ENCODE measurements at regions not wholly inside any gene's neighbourhood (a gene's known extent, or its start where the extent isn't known, plus 50 kb on each side); places are given as distances from the start of the nearest gene placed in this dataset.

DNA sequence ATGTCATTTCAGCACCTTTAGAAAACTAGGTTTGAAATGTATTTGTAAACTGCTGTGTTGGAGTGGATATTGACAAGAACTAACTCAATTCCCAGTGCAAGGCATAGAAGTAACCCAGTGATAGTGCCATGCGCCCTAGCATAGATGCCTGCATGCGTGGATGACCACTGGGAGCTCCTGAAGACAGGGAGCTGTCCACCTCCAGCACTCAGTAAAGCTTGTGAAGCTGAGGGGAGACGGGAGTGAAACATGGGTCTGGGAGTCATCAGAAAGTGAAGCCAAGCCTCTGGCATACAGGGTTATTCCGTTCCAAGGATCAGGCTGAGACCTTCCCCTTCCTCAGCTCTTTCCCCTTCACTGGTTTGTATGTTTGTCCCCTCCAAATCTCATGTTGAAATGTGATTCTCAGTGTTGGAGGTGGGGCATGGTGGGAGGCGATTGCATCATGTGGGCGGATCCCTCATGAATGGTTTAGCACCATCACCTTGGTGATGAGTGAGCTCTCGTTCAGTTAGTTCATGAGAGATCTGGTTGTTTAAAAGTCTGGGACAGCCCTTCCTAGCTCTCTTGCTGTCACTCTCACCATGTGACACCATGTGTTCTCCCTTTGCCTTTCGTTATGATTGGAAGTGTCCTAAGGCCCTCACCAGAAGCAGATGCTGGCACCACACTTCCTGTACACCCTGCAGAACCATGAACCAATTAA lies 146.5 kb upstream of the FERMT1 start:
- Histone ChIP-seq H3K27me3 (ENCODE audit: insufficient read depth) (no peaks in the 10 kb centered on the region), H3K9ac (no peak overlapping the region), H3K36me3 (replicated peaks in 1 of 2; ENCODE audit: control insufficient read depth in 1 of 2, insufficient read depth in 2 of 2, low read length in 1 of 2) (no peaks in the 10 kb centered on the region), H4K20me1 (ENCODE audit: insufficient read depth) (no peaks in the 10 kb centered on the region), H2AFZ (ENCODE audit: low read depth) (no peak overlapping the region), H3F3A (replicated peaks; ENCODE audit: insufficient read depth) (no peaks in the 10 kb centered on the region), H3K4me2 (no peak overlapping the region), H3K9me2 (no peaks in the 10 kb centered on the region), H3K9me3 (no peaks in the 10 kb centered on the region), H3K27ac (ENCODE audit: low read depth in 2 of 2, low read length in 1 of 2) (no peak overlapping the region), H3K79me2 (ENCODE audit: insufficient read depth) (no peaks in the 10 kb centered on the region), H3K4me3 (ENCODE audit: low read depth in 2 of 2, low read length in 1 of 2) (no peak overlapping the region), H3K4me1 (ENCODE audit: control insufficient read depth in 1 of 2, insufficient read depth in 2 of 2, low read depth in 1 of 2, low read length in 1 of 2) (no peaks in the 10 kb centered on the region)
- TF ChIP-seq POLR2AphosphoS5 (IDR thresholded peaks at IDR 0.05; ENCODE audit: low read depth, low read length), result no peak
- TF ChIP-seq MXI1 (IDR thresholded peaks at IDR 0.05; ENCODE audit: low read depth, low read length), result no peak
- TF ChIP-seq, protein P1, sequence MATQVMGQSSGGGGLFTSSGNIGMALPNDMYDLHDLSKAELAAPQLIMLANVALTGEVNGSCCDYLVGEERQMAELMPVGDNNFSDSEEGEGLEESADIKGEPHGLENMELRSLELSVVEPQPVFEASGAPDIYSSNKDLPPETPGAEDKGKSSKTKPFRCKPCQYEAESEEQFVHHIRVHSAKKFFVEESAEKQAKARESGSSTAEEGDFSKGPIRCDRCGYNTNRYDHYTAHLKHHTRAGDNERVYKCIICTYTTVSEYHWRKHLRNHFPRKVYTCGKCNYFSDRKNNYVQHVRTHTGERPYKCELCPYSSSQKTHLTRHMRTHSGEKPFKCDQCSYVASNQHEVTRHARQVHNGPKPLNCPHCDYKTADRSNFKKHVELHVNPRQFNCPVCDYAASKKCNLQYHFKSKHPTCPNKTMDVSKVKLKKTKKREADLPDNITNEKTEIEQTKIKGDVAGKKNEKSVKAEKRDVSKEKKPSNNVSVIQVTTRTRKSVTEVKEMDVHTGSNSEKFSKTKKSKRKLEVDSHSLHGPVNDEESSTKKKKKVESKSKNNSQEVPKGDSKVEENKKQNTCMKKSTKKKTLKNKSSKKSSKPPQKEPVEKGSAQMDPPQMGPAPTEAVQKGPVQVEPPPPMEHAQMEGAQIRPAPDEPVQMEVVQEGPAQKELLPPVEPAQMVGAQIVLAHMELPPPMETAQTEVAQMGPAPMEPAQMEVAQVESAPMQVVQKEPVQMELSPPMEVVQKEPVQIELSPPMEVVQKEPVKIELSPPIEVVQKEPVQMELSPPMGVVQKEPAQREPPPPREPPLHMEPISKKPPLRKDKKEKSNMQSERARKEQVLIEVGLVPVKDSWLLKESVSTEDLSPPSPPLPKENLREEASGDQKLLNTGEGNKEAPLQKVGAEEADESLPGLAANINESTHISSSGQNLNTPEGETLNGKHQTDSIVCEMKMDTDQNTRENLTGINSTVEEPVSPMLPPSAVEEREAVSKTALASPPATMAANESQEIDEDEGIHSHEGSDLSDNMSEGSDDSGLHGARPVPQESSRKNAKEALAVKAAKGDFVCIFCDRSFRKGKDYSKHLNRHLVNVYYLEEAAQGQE (IDR thresholded peaks at IDR 0.05; ENCODE audit: low read depth, low read length), result 0 out of 2 replicates have a peak, but pooled peaks have one; percentile 47
- TF ChIP-seq, protein P2, sequence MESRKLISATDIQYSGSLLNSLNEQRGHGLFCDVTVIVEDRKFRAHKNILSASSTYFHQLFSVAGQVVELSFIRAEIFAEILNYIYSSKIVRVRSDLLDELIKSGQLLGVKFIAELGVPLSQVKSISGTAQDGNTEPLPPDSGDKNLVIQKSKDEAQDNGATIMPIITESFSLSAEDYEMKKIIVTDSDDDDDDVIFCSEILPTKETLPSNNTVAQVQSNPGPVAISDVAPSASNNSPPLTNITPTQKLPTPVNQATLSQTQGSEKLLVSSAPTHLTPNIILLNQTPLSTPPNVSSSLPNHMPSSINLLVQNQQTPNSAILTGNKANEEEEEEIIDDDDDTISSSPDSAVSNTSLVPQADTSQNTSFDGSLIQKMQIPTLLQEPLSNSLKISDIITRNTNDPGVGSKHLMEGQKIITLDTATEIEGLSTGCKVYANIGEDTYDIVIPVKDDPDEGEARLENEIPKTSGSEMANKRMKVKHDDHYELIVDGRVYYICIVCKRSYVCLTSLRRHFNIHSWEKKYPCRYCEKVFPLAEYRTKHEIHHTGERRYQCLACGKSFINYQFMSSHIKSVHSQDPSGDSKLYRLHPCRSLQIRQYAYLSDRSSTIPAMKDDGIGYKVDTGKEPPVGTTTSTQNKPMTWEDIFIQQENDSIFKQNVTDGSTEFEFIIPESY (IDR thresholded peaks at IDR 0.05; ENCODE audit: borderline replicate concordance, low read depth), result no peak
- CTCF ChIA-PET, result interaction anchor here (1.0 kb wide), 1 partner anchor 19 kb away, joined by 3 read pairs; no protein-coding TSS in a partner anchor
- 14% methylated on average over 8 of the region's 8 CpGs for WGBS (ENCODE audit: low lambda C conversion rate)
- no peak for DNase-seq
- POLR2A ChIA-PET, result no interaction called here

DNA sequence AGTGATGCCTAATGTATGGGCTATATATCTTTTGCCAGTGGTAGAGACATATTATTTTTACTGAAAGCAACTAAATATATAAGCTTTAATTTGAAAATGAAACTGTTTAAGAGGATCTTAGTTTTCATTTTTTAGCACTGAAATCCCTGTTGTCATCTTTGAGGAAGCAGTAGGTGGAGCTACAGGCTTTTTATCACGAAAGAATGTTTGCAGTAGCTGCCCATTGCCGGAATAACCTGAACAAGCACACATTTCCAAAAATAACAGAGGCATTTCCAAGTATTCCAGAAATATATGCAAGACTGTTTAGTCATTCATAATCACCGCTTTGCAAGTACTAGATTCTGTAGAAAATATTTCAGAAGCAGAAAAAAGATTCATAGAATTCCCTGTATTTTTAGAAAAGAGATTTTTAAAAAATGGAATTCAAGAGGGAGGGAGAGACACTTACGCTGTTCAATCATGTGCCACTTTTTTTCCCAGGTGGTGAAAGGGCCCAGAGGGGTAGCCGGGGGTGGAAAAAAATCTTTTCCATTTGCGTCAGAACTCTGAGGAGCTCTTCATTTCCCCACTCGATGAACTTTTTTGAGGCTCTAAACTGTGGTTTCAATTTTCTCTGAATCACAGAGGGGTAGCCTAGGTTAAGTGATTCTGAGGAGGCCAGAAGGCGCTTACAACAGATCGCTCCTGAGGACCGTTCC lies 142.5 kb upstream of the FERMT1 start:
- Histone ChIP-seq H3K27me3 (ENCODE audit: insufficient read depth) (no peaks in the 10 kb centered on the region), H3K4me1 (ENCODE audit: control insufficient read depth in 1 of 2, insufficient read depth in 2 of 2, low read depth in 1 of 2, low read length in 1 of 2) (no peaks in the 10 kb centered on the region), H3K9me3 (no peaks in the 10 kb centered on the region), H3K4me2 (0 out of 2 replicates have a peak overlapping the region, but pooled peaks have one; percentile 33), H3K9ac (no peak overlapping the region), H3K4me3 (ENCODE audit: low read depth in 2 of 2, low read length in 1 of 2) (peak overlapping the region in 1 of 2 experiments; percentile 20; a peak in 1 of 4 replicates), H3F3A (replicated peaks; ENCODE audit: insufficient read depth) (no peaks in the 10 kb centered on the region), H3K36me3 (replicated peaks in 1 of 2; ENCODE audit: control insufficient read depth in 1 of 2, insufficient read depth in 2 of 2, low read length in 1 of 2) (no peaks in the 10 kb centered on the region), H2AFZ (ENCODE audit: low read depth) (0 out of 2 replicates have a peak overlapping the region, but pooled peaks have one; percentile 24), H3K27ac (ENCODE audit: low read depth in 2 of 2, low read length in 1 of 2) (no peak overlapping the region), H3K79me2 (ENCODE audit: insufficient read depth) (no peaks in the 10 kb centered on the region), H3K9me2 (no peaks in the 10 kb centered on the region), H4K20me1 (ENCODE audit: insufficient read depth) (no peaks in the 10 kb centered on the region)
- WGBS (ENCODE audit: low lambda C conversion rate), result 20% methylated on average over 10 of the region's 10 CpGs
- CTCF ChIA-PET, result interaction anchor here (0.6 to 1.6 kb wide), 7 partner anchors 9 to 500 kb away, joined by 3 to 9 read pairs (median 3); no protein-coding TSS in a partner anchor
- POLR2A ChIA-PET, result no interaction called here
- DNase-seq, result peak; percentile 22
- no peak for TF ChIP-seq FOXJ3 (CRISPR knock-in tag; IDR thresholded peaks at IDR 0.05)
- TF ChIP-seq TEAD4 (IDR thresholded peaks at IDR 0.05; ENCODE audit: borderline replicate concordance, insufficient read depth), result no peak
- TF ChIP-seq, protein P3, sequence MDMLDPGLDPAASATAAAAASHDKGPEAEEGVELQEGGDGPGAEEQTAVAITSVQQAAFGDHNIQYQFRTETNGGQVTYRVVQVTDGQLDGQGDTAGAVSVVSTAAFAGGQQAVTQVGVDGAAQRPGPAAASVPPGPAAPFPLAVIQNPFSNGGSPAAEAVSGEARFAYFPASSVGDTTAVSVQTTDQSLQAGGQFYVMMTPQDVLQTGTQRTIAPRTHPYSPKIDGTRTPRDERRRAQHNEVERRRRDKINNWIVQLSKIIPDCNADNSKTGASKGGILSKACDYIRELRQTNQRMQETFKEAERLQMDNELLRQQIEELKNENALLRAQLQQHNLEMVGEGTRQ (IDR thresholded peaks at IDR 0.05; ENCODE audit: borderline replicate concordance, low read depth, low read length), result no peak
- TF ChIP-seq, protein P4, sequence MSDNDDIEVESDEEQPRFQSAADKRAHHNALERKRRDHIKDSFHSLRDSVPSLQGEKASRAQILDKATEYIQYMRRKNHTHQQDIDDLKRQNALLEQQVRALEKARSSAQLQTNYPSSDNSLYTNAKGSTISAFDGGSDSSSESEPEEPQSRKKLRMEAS (IDR thresholded peaks at IDR 0.05; ENCODE audit: low read depth), result no peak
- TF ChIP-seq, protein P5, sequence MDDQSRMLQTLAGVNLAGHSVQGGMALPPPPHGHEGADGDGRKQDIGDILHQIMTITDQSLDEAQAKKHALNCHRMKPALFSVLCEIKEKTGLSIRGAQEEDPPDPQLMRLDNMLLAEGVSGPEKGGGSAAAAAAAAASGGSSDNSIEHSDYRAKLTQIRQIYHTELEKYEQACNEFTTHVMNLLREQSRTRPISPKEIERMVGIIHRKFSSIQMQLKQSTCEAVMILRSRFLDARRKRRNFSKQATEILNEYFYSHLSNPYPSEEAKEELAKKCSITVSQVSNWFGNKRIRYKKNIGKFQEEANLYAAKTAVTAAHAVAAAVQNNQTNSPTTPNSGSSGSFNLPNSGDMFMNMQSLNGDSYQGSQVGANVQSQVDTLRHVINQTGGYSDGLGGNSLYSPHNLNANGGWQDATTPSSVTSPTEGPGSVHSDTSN (IDR thresholded peaks at IDR 0.05), result no peak
- TF ChIP-seq SIN3A (IDR thresholded peaks at IDR 0.05; ENCODE audit: borderline replicate concordance, low read depth, low read length), result no peak
- TF ChIP-seq, protein P1 (IDR thresholded peaks at IDR 0.05; ENCODE audit: low read depth, low read length), result no peak
- TF ChIP-seq RFX5 (IDR thresholded peaks at IDR 0.05; ENCODE audit: low read length), result no peak

Data from SK-N-SH (cell line).